NT2/D1 (cell line): ENCODE measurements at regions not wholly inside any gene's neighbourhood (a gene's known extent, or its start where the extent isn't known, plus 50 kb on each side); places are given as distances from the start of the nearest gene placed in this dataset.

Experiments used
- SUZ12 ChIP-seq: IDR thresholded peaks from 2 replicates; pipeline ENCODE4 v1.6.1; 2011; ENCODE audit not compliant: insufficient read length, insufficient read depth; ENCODE audit errors: extremely low read depth
- YY1 ChIP-seq: IDR thresholded peaks from 2 replicates; pipeline ENCODE4 v1.6.1; 2011; ENCODE audit not compliant: insufficient read length, insufficient read depth
- ZNF274 ChIP-seq: IDR thresholded peaks from 2 replicates; pipeline ENCODE4 v1.6.1; 2011; ENCODE audit warnings: mild to moderate bottlenecking, low read depth, low read length

DNA sequence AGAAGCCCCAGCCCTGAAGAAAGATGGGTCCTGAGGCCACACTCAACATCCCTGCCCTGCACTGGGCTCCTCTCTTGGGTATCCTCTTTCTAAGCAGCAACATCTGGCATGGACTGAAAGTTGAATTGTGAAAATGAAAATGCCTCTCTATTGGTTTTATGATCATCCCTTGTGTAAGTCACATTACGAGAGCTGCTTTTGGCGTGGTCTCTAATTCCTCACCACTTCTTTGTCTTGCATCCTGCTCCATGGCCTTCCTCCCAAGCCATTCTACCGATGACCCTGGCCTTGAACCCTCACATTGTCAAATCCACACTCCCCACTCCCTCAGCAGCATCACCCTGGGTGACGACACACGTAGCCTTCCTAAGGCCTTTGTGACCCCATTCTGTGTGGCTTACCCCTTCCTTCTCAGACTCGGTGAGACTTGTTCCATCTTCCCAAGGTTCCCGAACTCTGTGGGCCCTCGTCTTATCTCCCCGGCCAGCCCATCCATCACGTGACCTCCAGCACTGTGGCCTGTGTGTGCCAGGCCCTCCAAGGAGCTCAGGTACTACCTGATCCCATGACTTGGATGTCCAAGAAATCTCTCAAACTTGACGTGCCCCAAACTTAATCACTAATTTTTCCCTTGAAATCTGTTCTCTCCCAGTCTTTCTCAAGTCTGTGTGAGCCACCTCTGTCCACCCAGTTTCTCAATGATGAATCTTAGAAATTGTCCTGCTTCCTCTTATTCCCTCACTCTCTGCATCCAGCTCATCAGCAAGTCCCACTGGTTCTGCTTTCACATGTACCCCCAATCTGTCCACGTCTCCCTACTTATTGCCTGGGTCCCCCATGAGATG lies 194.7 kb upstream of the HS6ST1 start:
- TF ChIP-seq ZNF274 (no peak), YY1 (no peak), SUZ12 (no peak)
